HG03460 (cell line): ENCODE measurements at regions not wholly inside any gene's neighbourhood (a gene's known extent, or its start where the extent isn't known, plus 50 kb on each side); places are given as distances from the start of the nearest gene placed in this dataset.

Experiments
- ATAC-seq: cut with Tn5 transposase; IDR thresholded peaks from one replicate; pipeline ENCODE4 v1.9.1; 2021; ENCODE audit not compliant: unreplicated experiment

DNA sequence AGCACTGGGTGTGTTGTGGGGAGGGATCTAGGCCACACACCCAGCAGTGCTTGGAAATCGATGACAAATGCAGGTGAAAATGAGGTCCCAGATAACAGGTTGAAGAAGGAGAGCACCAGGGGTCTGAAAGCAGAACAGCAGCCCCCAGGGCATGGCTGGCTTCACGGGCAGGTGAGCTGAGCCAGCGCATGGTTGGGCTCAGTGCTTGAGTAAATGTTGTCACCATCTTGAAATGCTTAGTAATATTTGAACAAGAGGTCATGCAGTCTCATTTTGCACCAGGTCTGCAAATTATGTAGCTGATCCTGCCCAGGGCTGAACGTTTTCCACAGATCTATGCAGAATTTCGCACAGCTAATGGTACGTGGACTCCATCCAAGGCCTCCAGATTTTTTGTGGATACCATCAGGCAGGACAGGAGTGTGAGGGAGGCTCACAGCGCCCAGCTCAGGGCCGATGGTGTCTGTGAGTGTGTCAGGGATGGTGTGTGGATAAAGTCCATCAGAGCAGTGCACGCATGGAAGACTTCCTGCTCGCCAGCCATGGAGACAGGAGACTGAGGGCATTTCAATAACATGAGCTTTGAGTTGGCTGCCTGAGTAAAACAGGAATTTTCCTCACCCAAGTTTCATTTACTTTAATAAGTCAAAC, 53.1 kb upstream of the SNX9 start:
- ATAC-seq: no peak

DNA sequence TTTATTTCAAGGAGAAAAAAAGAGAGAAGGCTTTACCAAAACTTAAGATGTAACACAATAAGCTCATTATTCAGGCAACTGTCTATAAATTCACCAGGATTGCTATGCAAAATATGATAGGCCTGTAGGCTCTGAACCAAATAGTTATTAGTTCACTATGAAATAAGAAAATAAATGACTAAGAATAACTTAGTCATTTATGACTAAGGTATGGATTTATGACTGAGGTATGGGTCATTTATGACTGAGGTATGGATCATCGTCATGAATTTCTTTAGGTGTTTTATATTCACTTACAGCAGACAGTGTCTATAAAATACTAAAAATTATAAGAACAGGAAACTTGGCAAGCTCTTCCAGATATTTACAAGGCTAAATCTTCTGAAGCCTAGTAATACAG, 52.1 kb upstream of the SNX9 start:
- ATAC-seq: no peak

DNA sequence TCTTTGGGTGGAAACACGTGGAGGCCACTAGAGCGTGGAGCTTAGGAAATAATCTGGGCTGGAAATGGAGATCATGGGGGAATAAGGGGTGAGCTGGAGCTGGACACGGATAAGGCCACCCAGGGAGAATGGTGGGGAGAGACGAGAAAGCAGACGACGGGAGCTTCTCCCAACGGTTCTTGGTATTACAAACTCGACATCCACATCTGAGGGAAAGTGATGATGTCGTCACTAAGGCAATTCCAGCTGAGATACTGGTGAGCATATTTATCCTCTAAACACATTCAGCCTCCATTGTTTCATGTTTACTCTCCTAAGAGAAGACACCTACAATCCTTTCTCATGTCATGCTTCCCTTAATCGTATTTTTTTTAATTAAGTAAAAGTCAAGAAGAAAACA, 50.2 kb upstream of the SNX9 start:
- no peak for ATAC-seq
